GM23338 (cell line): ENCODE measurements at regions not wholly inside any gene's neighbourhood (a gene's known extent, or its start where the extent isn't known, plus 50 kb on each side); places are given as distances from the start of the nearest gene placed in this dataset.

Source experiments
- ATAC-seq: fragments of 200-7000 bp; cut with Tn5 transposase; 3 replicates; pipeline ENCODE4 v1.9.1; 2020
- DNase-seq: peaks from one replicate; pipeline ENCODE4 v3.0.0-alpha.2; 2015; ENCODE audit warnings: low spot score
- H2AFZ ChIP-seq: fragments of 200-600 bp; sonication (generic); 2 replicates; pipeline ENCODE4 v1.8.0; 2016; ENCODE audit warnings: antibody characterized with exemption, mild to moderate bottlenecking, moderate library complexity
- H3F3A ChIP-seq: fragments of 200-600 bp; sonication (generic); replicated peaks from 2 replicates; pipeline ENCODE4 v1.8.0; 2017; ENCODE audit warnings: antibody characterized with exemption, mixed run types, low read depth
- H3K27ac ChIP-seq: fragments of 200-600 bp; sonication (generic); 2 replicates; pipeline ENCODE4 v1.6.1; 2016; ENCODE audit warnings: low read depth
- H3K27me3 ChIP-seq: fragments of 200-600 bp; sonication (generic); 2 replicates; pipeline ENCODE4 v1.8.0; 2016; ENCODE audit warnings: mild to moderate bottlenecking, mixed run types, moderate library complexity; ENCODE audit not compliant: insufficient read depth
- H3K36me3 ChIP-seq: fragments of 200-600 bp; sonication (generic); 2 replicates; pipeline ENCODE4 v1.8.0; 2016; ENCODE audit warnings: mild to moderate bottlenecking; ENCODE audit not compliant: insufficient read depth
- H3K4me1 ChIP-seq: fragments of 200-600 bp; sonication (generic); 2 replicates; pipeline ENCODE4 v1.8.0; 2016; ENCODE audit warnings: mild to moderate bottlenecking, moderate library complexity; ENCODE audit not compliant: insufficient read depth
- H3K4me2 ChIP-seq: fragments of 200-600 bp; sonication (generic); 2 replicates; pipeline ENCODE4 v1.7.1; 2017; ENCODE audit warnings: mixed run types
- H3K4me3 ChIP-seq: fragments of 200-600 bp; sonication (generic); 2 replicates; pipeline ENCODE4 v1.6.1; 2016; ENCODE audit warnings: mixed run types
- H3K79me2 ChIP-seq: fragments of 200-600 bp; sonication (generic); replicated peaks from 2 replicates; pipeline ENCODE4 v1.8.0; 2017; ENCODE audit warnings: mild to moderate bottlenecking; ENCODE audit not compliant: insufficient read depth
- H3K9me2 ChIP-seq: fragments of 200-600 bp; sonication (generic); 2 replicates; pipeline ENCODE4 v1.8.0; 2017; ENCODE audit not compliant: insufficient read depth
- H4K20me1 ChIP-seq: fragments of 200-600 bp; sonication (generic); replicated peaks from 2 replicates; pipeline ENCODE4 v1.8.0; 2017; ENCODE audit warnings: mild to moderate bottlenecking; ENCODE audit not compliant: insufficient read depth
- H3K27ac Mint-ChIP-seq: 2 replicates; pipeline ENCODE4 v1.8.0; 2020; ENCODE audit warnings: inconsistent platforms, mild to moderate bottlenecking, moderate library complexity, mixed read lengths
- H3K27me3 Mint-ChIP-seq: 3 replicates; pipeline ENCODE4 v1.8.0; 2022; ENCODE audit warnings: low read depth, mild to moderate bottlenecking, moderate library complexity, mixed read lengths, inconsistent platforms; ENCODE audit not compliant: insufficient read depth, poor library complexity
- H3K36me3 Mint-ChIP-seq: 3 replicates; pipeline ENCODE4 v1.8.0; 2021; ENCODE audit warnings: low read depth, mild to moderate bottlenecking, inconsistent platforms, moderate library complexity, mixed read lengths
- H3K4me1 Mint-ChIP-seq: 3 replicates; pipeline ENCODE4 v1.8.0; 2020; ENCODE audit warnings: mild to moderate bottlenecking, inconsistent platforms, mixed read lengths
- H3K4me3 Mint-ChIP-seq: 3 replicates; pipeline ENCODE4 v1.8.0; 2021; ENCODE audit warnings: moderate library complexity, mild to moderate bottlenecking, inconsistent platforms, mixed read lengths
- H3K9me3 Mint-ChIP-seq: 3 replicates; pipeline ENCODE4 v1.8.0; 2020; ENCODE audit warnings: moderate library complexity, mild to moderate bottlenecking, inconsistent platforms, mixed read lengths
- CREB1 ChIP-seq: fragments of 250-450 bp; sonication (Bioruptor Pico); IDR thresholded peaks from 2 replicates; pipeline ENCODE4 v1.5.0; 2020; ENCODE audit warnings: low read depth, mild to moderate bottlenecking, moderate library complexity
- ETS1 ChIP-seq: IDR thresholded peaks from 2 replicates; pipeline ENCODE4 v1.6.1; 2016; ENCODE audit warnings: antibody characterized with exemption
- EZH2 ChIP-seq: fragments of 200-600 bp; sonication (generic); IDR thresholded peaks from one replicate; pipeline ENCODE4 v1.8.0; 2017; ENCODE audit warnings: antibody characterized with exemption, mild to moderate bottlenecking, low read depth; ENCODE audit not compliant: unreplicated experiment
- EZH2phosphoT487 ChIP-seq: fragments of 200-600 bp; sonication (generic); IDR thresholded peaks from one replicate; pipeline ENCODE4 v1.8.1; 2018; ENCODE audit warnings: antibody characterized with exemption; ENCODE audit not compliant: unreplicated experiment
- JUNB ChIP-seq: IDR thresholded peaks from one replicate; pipeline ENCODE4 v1.6.1; 2016; ENCODE audit warnings: antibody characterized with exemption; ENCODE audit not compliant: unreplicated experiment
- NANOG ChIP-seq: IDR thresholded peaks from 2 replicates; pipeline ENCODE4 v1.6.1; 2016; ENCODE audit warnings: antibody characterized with exemption, borderline replicate concordance
- POLR2AphosphoS5 ChIP-seq: IDR thresholded peaks from 2 replicates; pipeline ENCODE4 v1.6.1; 2016; ENCODE audit warnings: antibody characterized with exemption, low read depth
- STAT1 ChIP-seq: IDR thresholded peaks from one replicate; pipeline ENCODE4 v1.6.1; 2016; ENCODE audit warnings: antibody characterized with exemption; ENCODE audit not compliant: unreplicated experiment
- ZNF114 ChIP-seq: fragments of 250-450 bp; sonication (Bioruptor Pico); IDR thresholded peaks from 2 replicates; pipeline ENCODE4 v1.5.0; 2020; ENCODE audit warnings: mild to moderate bottlenecking, moderate library complexity
- ZNF331 ChIP-seq: fragments of 250-450 bp; sonication (Bioruptor Pico); IDR thresholded peaks from 2 replicates; pipeline ENCODE4 v1.5.0; 2020; ENCODE audit warnings: low read depth, mild to moderate bottlenecking, moderate library complexity
- TF ChIP-seq, protein P1 (sequence below): fragments of 250-450 bp; sonication (Bioruptor Pico); IDR thresholded peaks from 2 replicates; pipeline ENCODE4 v1.5.0; 2020; ENCODE audit warnings: mild to moderate bottlenecking, moderate library complexity
- TF ChIP-seq, protein P2 (sequence below): IDR thresholded peaks from one replicate; pipeline ENCODE4 v1.6.1; 2018; ENCODE audit warnings: antibody characterized with exemption; ENCODE audit not compliant: unreplicated experiment

DNA sequence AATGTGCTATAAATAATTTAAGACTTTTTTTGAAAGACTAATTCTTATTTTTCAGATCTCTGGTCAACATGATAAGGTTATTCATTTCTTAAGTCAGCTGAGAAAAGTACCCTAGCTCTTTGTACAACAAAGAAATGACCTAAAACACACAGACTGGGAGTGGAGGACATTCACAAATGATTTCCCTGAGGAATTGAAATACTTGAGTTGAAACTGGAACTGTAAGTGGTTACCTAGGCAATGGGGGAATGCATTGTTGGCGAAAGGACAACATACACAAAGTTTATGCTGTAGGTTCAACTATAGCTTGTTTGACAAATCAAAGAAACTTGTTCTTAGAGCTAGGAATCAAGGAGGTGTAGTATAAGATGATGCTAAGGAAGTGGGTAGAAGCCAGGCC is 915.5 kb downstream of the FAT4 start:
- Histone ChIP-seq H3F3A (no peaks in the 10 kb centered on the region), H3K9me2 (no peaks in the 10 kb centered on the region), H4K20me1 (no peaks in the 10 kb centered on the region), H3K4me2 (no peak overlapping the region), H3K4me1 (no peaks in the 10 kb centered on the region; the same call in 1 of the 2 replicates), H3K79me2 (no peaks in the 10 kb centered on the region), H3K4me3 (no peak overlapping the region), H3K36me3 (no peaks in the 10 kb centered on the region), H3K27me3 (no peaks in the 10 kb centered on the region), H2AFZ (no peak overlapping the region), H3K27ac (no peak overlapping the region)
- DNase-seq (no peak), ATAC-seq (no peak)
- no peaks in the 10 kb centered on the region for H3K27me3 Mint-ChIP-seq
- no peaks in the 10 kb centered on the region for H3K36me3 Mint-ChIP-seq
- no peak for TF ChIP-seq ETS1
- TF ChIP-seq ZNF331 (CRISPR knock-in tag) = no peak
- TF ChIP-seq STAT1 = no peak
- TF ChIP-seq ZNF114 = no peak
- TF ChIP-seq EZH2 = no peak
- TF ChIP-seq, protein P1, sequence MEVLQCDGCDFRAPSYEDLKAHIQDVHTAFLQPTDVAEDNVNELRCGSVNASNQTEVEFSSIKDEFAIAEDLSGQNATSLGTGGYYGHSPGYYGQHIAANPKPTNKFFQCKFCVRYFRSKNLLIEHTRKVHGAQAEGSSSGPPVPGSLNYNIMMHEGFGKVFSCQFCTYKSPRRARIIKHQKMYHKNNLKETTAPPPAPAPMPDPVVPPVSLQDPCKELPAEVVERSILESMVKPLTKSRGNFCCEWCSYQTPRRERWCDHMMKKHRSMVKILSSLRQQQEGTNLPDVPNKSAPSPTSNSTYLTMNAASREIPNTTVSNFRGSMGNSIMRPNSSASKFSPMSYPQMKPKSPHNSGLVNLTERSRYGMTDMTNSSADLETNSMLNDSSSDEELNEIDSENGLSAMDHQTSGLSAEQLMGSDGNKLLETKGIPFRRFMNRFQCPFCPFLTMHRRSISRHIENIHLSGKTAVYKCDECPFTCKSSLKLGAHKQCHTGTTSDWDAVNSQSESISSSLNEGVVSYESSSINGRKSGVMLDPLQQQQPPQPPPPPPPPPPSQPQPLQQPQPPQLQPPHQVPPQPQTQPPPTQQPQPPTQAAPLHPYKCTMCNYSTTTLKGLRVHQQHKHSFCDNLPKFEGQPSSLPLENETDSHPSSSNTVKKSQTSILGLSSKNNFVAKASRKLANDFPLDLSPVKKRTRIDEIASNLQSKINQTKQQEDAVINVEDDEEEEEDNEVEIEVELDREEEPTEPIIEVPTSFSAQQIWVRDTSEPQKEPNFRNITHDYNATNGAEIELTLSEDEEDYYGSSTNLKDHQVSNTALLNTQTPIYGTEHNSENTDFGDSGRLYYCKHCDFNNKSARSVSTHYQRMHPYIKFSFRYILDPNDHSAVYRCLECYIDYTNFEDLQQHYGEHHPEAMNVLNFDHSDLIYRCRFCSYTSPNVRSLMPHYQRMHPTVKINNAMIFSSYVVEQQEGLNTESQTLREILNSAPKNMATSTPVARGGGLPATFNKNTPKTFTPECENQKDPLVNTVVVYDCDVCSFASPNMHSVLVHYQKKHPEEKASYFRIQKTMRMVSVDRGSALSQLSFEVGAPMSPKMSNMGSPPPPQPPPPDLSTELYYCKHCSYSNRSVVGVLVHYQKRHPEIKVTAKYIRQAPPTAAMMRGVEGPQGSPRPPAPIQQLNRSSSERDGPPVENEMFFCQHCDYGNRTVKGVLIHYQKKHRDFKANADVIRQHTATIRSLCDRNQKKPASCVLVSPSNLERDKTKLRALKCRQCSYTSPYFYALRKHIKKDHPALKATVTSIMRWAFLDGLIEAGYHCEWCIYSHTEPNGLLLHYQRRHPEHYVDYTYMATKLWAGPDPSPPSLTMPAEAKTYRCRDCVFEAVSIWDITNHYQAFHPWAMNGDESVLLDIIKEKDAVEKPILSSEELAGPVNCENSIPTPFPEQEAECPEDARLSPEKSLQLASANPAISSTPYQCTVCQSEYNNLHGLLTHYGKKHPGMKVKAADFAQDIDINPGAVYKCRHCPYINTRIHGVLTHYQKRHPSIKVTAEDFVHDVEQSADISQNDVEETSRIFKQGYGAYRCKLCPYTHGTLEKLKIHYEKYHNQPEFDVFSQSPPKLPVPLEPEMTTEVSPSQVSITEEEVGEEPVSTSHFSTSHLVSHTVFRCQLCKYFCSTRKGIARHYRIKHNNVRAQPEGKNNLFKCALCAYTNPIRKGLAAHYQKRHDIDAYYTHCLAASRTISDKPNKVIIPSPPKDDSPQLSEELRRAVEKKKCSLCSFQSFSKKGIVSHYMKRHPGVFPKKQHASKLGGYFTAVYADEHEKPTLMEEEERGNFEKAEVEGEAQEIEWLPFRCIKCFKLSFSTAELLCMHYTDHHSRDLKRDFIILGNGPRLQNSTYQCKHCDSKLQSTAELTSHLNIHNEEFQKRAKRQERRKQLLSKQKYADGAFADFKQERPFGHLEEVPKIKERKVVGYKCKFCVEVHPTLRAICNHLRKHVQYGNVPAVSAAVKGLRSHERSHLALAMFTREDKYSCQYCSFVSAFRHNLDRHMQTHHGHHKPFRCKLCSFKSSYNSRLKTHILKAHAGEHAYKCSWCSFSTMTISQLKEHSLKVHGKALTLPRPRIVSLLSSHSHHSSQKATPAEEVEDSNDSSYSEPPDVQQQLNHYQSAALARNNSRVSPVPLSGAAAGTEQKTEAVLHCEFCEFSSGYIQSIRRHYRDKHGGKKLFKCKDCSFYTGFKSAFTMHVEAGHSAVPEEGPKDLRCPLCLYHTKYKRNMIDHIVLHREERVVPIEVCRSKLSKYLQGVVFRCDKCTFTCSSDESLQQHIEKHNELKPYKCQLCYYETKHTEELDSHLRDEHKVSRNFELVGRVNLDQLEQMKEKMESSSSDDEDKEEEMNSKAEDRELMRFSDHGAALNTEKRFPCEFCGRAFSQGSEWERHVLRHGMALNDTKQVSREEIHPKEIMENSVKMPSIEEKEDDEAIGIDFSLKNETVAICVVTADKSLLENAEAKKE (CRISPR knock-in tag) = no peak
- no peak for TF ChIP-seq JUNB
- no peak for TF ChIP-seq POLR2AphosphoS5
- TF ChIP-seq CREB1 (CRISPR knock-in tag) = no peak
- TF ChIP-seq EZH2phosphoT487 = no peak
- TF ChIP-seq, protein P2, sequence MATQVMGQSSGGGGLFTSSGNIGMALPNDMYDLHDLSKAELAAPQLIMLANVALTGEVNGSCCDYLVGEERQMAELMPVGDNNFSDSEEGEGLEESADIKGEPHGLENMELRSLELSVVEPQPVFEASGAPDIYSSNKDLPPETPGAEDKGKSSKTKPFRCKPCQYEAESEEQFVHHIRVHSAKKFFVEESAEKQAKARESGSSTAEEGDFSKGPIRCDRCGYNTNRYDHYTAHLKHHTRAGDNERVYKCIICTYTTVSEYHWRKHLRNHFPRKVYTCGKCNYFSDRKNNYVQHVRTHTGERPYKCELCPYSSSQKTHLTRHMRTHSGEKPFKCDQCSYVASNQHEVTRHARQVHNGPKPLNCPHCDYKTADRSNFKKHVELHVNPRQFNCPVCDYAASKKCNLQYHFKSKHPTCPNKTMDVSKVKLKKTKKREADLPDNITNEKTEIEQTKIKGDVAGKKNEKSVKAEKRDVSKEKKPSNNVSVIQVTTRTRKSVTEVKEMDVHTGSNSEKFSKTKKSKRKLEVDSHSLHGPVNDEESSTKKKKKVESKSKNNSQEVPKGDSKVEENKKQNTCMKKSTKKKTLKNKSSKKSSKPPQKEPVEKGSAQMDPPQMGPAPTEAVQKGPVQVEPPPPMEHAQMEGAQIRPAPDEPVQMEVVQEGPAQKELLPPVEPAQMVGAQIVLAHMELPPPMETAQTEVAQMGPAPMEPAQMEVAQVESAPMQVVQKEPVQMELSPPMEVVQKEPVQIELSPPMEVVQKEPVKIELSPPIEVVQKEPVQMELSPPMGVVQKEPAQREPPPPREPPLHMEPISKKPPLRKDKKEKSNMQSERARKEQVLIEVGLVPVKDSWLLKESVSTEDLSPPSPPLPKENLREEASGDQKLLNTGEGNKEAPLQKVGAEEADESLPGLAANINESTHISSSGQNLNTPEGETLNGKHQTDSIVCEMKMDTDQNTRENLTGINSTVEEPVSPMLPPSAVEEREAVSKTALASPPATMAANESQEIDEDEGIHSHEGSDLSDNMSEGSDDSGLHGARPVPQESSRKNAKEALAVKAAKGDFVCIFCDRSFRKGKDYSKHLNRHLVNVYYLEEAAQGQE = no peak
- TF ChIP-seq NANOG = no peak
- peaks cover 8% of the 10 kb centered on the region; the same call in 2 of the 3 replicates for H3K4me1 Mint-ChIP-seq
- H3K9me3 Mint-ChIP-seq = no peaks in the 10 kb centered on the region; the same call in 2 of the 3 replicates
- no peak overlapping the region for H3K4me3 Mint-ChIP-seq
- no peak overlapping the region for H3K27ac Mint-ChIP-seq
